HG03439 (cell line): ENCODE measurements at regions not wholly inside any gene's neighbourhood (a gene's known extent, or its start where the extent isn't known, plus 50 kb on each side); places are given as distances from the start of the nearest gene placed in this dataset.
"Not testable (repeated sequence)": the region's sequence is repeated elsewhere in the genome, so short reads cannot be mapped to it uniquely, and the experiment has no call there.

ENCODE experiments used
- ATAC-seq: cut with Tn5 transposase; IDR thresholded peaks from one replicate; pipeline ENCODE4 v1.9.1; 2021; ENCODE audit warnings: mild to moderate bottlenecking, moderate library complexity; ENCODE audit not compliant: unreplicated experiment

GRCh38 chr5:27463446-27464149 is 425.2 kb upstream of the CDH9 start:
- no peak for ATAC-seq

GRCh38 chr5:27462936-27463335 is 424.6 kb upstream of the CDH9 start:
- no peak for ATAC-seq

GRCh38 chr5:27458287-27458686 is 419.9 kb upstream of the CDH9 start:
- ATAC-seq = no peak

- no peak for ATAC-seq
Measured at GRCh38 chr5:27451377-27451776, 413.0 kb upstream of the CDH9 start.

GRCh38 chr5:27450607-27451006 is 412.2 kb upstream of the CDH9 start:
- ATAC-seq = no peak

- ATAC-seq = not testable (repeated sequence)
Measured at GRCh38 chr5:27439383-27439782, 401.0 kb upstream of the CDH9 start.

- no peak for ATAC-seq
Measured at GRCh38 chr5:27437594-27438200, 399.3 kb upstream of the CDH9 start.

GRCh38 chr5:27434335-27434734 is 395.9 kb upstream of the CDH9 start:
- no peak for ATAC-seq

GRCh38 chr5:27414099-27414498 is 375.7 kb upstream of the CDH9 start:
- ATAC-seq = no peak

GRCh38 chr5:27412384-27412783 is 374.0 kb upstream of the CDH9 start:
- ATAC-seq = no peak

GRCh38 chr5:27406020-27406419 is 367.6 kb upstream of the CDH9 start:
- no peak for ATAC-seq

GRCh38 chr5:27403243-27403882 is 365.0 kb upstream of the CDH9 start:
- no peak for ATAC-seq

- no peak for ATAC-seq
Measured at GRCh38 chr5:27402828-27403227, 364.4 kb upstream of the CDH9 start.

GRCh38 chr5:27396998-27397397 is 358.6 kb upstream of the CDH9 start:
- ATAC-seq = no peak

- no peak for ATAC-seq
Measured at GRCh38 chr5:27392716-27393115, 354.3 kb upstream of the CDH9 start.

- no peak for ATAC-seq
Measured at GRCh38 chr5:27389696-27390095, 351.3 kb upstream of the CDH9 start.

GRCh38 chr5:27388755-27389154 is 350.4 kb upstream of the CDH9 start:
- ATAC-seq = no peak

GRCh38 chr5:27387535-27388073 is 349.2 kb upstream of the CDH9 start:
- no peak for ATAC-seq

- no peak for ATAC-seq
Measured at GRCh38 chr5:27381686-27382085, 343.3 kb upstream of the CDH9 start.

GRCh38 chr5:27377626-27378025 is 339.2 kb upstream of the CDH9 start:
- no peak for ATAC-seq

- ATAC-seq = no peak
Measured at GRCh38 chr5:27353970-27354369, 315.6 kb upstream of the CDH9 start.

- ATAC-seq = no peak
Measured at GRCh38 chr5:27353540-27353939, 315.2 kb upstream of the CDH9 start.
